PC-9 (cell line): ENCODE measurements at regions not wholly inside any gene's neighbourhood (a gene's known extent, or its start where the extent isn't known, plus 50 kb on each side); places are given as distances from the start of the nearest gene placed in this dataset.

Experiments used
- BruUV-seq: library from RNA; stranded (reverse); fragments of 400-500 nt; replicated peaks from 2 replicates; lab custom pipeline; 2021; lab: Mats Ljungman, UMichigan
- CTCF ChIA-PET: fragments of 300-600 bp; sonication (Branson Sonifier 250); formaldehyde crosslinking; loops from one replicate; lab custom pipeline; 2022; ENCODE audit warnings: antibody characterized with exemption; lab: Charles Lee
- POLR2A ChIA-PET: fragments of 300-600 bp; sonication (Branson Sonifier 250); formaldehyde crosslinking; loops from one replicate; lab custom pipeline; 2022; ENCODE audit warnings: antibody characterized with exemption; ENCODE audit not compliant: unreplicated experiment; lab: Charles Lee
- DNase-seq, 2 experiments: peaks; one replicate each; pipeline versions ENCODE4 v3.0.0 to v3.0.0-alpha.2; 2015 to 2022; ENCODE audit warnings: mixed read lengths in 1 of 2
- H2AFZ ChIP-seq: fragments of 200-600 bp; sonication (generic); 2 replicates; pipeline ENCODE4 v1.8.1; 2017; ENCODE audit warnings: antibody characterized with exemption
- H3F3A ChIP-seq: fragments of 200-600 bp; sonication (generic); 2 replicates; pipeline ENCODE4 v1.8.1; 2017; ENCODE audit warnings: antibody characterized with exemption, mild to moderate bottlenecking, low read depth; ENCODE audit not compliant: insufficient read depth
- H3K27ac ChIP-seq: fragments of 200-600 bp; sonication (generic); 2 replicates; pipeline ENCODE4 v1.6.1; 2016; ENCODE audit warnings: mixed run types
- H3K27me3 ChIP-seq: fragments of 200-600 bp; sonication (generic); 2 replicates; pipeline ENCODE4 v1.6.1; 2016; ENCODE audit warnings: low read depth, mixed run types; ENCODE audit not compliant: insufficient read depth
- H3K36me3 ChIP-seq: fragments of 200-600 bp; sonication (generic); 2 replicates; pipeline ENCODE4 v1.6.1; 2016; ENCODE audit warnings: low read depth, mixed run types
- H3K4me1 ChIP-seq: fragments of 200-600 bp; sonication (generic); replicated peaks from 2 replicates; pipeline ENCODE4 v1.6.1; 2016; ENCODE audit warnings: mixed run types; ENCODE audit not compliant: insufficient read depth
- H3K4me2 ChIP-seq: fragments of 200-600 bp; sonication (generic); 2 replicates; pipeline ENCODE4 v1.6.1; 2017; ENCODE audit warnings: mixed run types
- H3K4me3 ChIP-seq: fragments of 200-600 bp; sonication (generic); 2 replicates; pipeline ENCODE4 v1.6.1; 2016; ENCODE audit warnings: mixed run types
- H3K79me2 ChIP-seq: fragments of 200-600 bp; sonication (generic); 2 replicates; pipeline ENCODE4 v1.6.1; 2017; ENCODE audit warnings: low read depth, mixed run types
- H3K9me2 ChIP-seq: fragments of 200-600 bp; sonication (generic); 2 replicates; pipeline ENCODE4 v1.8.1; 2017; ENCODE audit warnings: mild to moderate bottlenecking; ENCODE audit not compliant: insufficient read depth
- H3K9me3 ChIP-seq: fragments of 200-600 bp; sonication (generic); 2 replicates; pipeline ENCODE4 v1.8.1; 2016; ENCODE audit warnings: low read depth; ENCODE audit not compliant: insufficient read depth
- H4K20me1 ChIP-seq: fragments of 200-600 bp; sonication (generic); 2 replicates; pipeline ENCODE4 v1.8.1; 2017; ENCODE audit not compliant: insufficient read depth
- EZH2 ChIP-seq: fragments of 200-600 bp; sonication (generic); IDR thresholded peaks from 2 replicates; pipeline ENCODE4 v1.8.0; 2017; ENCODE audit warnings: antibody characterized with exemption, low read depth
- intact Hi-C: fragments of 100-400 bp; cut with micrococcal nuclease; formaldehyde crosslinking; loops from one replicate; pipeline ENCODE4 v1.10.0; 2022; ENCODE audit not compliant: unreplicated experiment
- TF ChIP-seq, protein P1 (sequence below): fragments of 200-600 bp; sonication (generic); conservative IDR thresholded peaks from 2 replicates; pipeline ENCODE4 v1.6.1; 2017; ENCODE audit warnings: mixed run types, antibody characterized with exemption, mild to moderate bottlenecking, moderate library complexity

DNA sequence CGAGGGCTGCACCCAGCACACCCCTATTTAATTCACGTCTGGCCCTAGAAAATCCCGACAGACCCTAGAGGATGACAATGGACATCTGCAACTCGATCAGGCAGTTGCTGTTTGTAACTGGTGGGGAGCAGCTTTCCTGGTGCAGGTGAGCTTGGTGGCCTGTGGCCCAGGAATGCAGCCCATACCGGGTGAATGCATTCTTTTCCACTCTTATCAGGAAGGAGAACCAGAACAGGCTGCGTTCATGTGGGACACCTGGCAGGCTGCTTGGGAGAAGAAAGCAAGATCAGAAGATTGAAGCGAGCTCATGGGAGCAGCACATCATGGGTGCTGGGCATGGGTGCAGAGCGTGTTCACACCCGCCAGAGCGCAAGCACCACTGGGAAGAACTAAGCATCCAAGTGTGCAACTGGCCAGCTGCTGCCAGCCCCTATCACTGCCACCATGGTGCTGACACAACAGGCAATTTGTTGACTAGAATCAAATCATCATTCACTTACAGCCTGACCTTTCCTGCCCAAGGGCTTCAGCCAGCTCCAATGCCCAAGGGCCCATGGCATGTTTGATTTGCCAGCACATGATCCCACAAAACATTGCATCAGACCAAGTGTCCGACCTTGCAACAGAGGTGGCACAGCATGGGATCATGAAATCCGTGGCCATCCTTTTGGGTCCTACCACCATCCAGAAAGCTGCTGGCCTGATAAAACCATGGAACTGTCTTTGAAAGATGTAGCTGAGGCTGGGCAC, 241.7 kb upstream of the ID2 start:
- no peaks in the 10 kb centered on the region for H3K79me2 ChIP-seq
- H3F3A ChIP-seq: no peaks in the 10 kb centered on the region
- ChIA-PET POLR2A (no interaction called here), CTCF (no interaction called here)
- H3K27ac ChIP-seq: no peak overlapping the region
- H4K20me1 ChIP-seq: no peaks in the 10 kb centered on the region
- H3K4me3 ChIP-seq: no peak overlapping the region
- TF ChIP-seq, protein P1, sequence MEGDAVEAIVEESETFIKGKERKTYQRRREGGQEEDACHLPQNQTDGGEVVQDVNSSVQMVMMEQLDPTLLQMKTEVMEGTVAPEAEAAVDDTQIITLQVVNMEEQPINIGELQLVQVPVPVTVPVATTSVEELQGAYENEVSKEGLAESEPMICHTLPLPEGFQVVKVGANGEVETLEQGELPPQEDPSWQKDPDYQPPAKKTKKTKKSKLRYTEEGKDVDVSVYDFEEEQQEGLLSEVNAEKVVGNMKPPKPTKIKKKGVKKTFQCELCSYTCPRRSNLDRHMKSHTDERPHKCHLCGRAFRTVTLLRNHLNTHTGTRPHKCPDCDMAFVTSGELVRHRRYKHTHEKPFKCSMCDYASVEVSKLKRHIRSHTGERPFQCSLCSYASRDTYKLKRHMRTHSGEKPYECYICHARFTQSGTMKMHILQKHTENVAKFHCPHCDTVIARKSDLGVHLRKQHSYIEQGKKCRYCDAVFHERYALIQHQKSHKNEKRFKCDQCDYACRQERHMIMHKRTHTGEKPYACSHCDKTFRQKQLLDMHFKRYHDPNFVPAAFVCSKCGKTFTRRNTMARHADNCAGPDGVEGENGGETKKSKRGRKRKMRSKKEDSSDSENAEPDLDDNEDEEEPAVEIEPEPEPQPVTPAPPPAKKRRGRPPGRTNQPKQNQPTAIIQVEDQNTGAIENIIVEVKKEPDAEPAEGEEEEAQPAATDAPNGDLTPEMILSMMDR: no peak
- TF ChIP-seq EZH2: no peak
- BruUV-seq: no TSS peak
- no peak for DNase-seq
- no peaks in the 10 kb centered on the region for H3K36me3 ChIP-seq
- no peaks in the 10 kb centered on the region for H3K4me1 ChIP-seq
- H3K9me3 ChIP-seq: no peaks in the 10 kb centered on the region
- intact Hi-C loops: no loop called here
- H3K4me2 ChIP-seq: no peak overlapping the region
- H3K9me2 ChIP-seq: no peaks in the 10 kb centered on the region
- H2AFZ ChIP-seq: no peak overlapping the region
- H3K27me3 ChIP-seq: peaks cover 76% of the 10 kb centered on the region

DNA sequence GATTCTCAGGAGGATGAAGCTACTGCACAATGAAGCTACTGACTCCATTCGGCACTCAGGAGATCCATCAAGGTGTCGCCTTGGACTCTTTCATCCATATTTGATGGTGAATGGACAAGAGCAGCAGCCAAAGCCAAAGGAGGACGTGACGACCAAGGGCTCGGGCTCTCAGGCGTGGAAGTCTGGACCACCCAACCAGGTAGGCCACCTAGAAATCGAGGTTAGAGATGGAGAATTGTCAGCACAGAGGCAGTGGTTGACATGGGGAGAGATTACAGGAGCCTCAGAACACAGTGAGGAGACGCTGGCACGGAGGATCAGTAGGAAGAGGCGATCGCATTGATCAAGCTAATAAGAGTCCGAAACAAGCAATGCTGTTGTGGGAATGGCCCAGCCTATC, 240.5 kb upstream of the ID2 start:
- Histone ChIP-seq H2AFZ (no peak overlapping the region), H3K4me1 (no peaks in the 10 kb centered on the region), H3K27me3 (peaks cover 76% of the 10 kb centered on the region), H3K9me3 (no peaks in the 10 kb centered on the region), H3K79me2 (no peaks in the 10 kb centered on the region), H3K27ac (no peak overlapping the region), H4K20me1 (no peaks in the 10 kb centered on the region), H3K9me2 (no peaks in the 10 kb centered on the region), H3K4me2 (no peak overlapping the region), H3K36me3 (no peaks in the 10 kb centered on the region), H3F3A (no peaks in the 10 kb centered on the region), H3K4me3 (no peak overlapping the region)
- TF ChIP-seq, protein P1: no peak
- TF ChIP-seq EZH2: no peak
- no TSS peak for BruUV-seq
- no peak for DNase-seq
- intact Hi-C loops: no loop called here
- POLR2A ChIA-PET: no interaction called here
- CTCF ChIA-PET: no interaction called here

DNA sequence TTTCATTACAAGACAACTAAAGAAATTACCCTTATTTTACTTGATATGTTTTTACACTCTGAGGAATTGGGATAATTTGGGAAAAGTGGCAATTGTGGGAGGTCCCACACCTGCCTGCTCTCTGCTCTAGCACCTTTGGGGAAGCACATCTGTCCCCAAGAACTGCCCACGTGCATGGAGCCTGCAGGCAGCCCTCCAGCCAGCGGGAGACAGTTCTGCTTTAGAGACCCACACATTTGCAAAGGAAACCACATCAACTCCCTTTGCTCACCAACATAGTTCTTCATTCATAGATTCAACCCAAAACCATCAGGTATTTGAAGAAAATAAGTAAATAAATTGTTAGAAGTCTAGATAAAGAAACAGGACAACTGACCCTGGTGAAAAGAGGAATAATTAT, 239.9 kb upstream of the ID2 start:
- H3K9me3 ChIP-seq: no peaks in the 10 kb centered on the region
- no peak overlapping the region for H2AFZ ChIP-seq
- intact Hi-C loops: no loop called here
- H3K4me1 ChIP-seq: no peaks in the 10 kb centered on the region
- no peaks in the 10 kb centered on the region for H3F3A ChIP-seq
- no peaks in the 10 kb centered on the region for H3K79me2 ChIP-seq
- no peak overlapping the region for H3K27ac ChIP-seq
- TF ChIP-seq, protein P1: no peak
- TF ChIP-seq EZH2: no peak
- BruUV-seq: no TSS peak
- no peak overlapping the region for H3K4me2 ChIP-seq
- CTCF ChIA-PET: no interaction called here
- H3K9me2 ChIP-seq: no peaks in the 10 kb centered on the region
- H3K36me3 ChIP-seq: no peaks in the 10 kb centered on the region
- H3K27me3 ChIP-seq: peaks cover 72% of the 10 kb centered on the region
- H4K20me1 ChIP-seq: no peaks in the 10 kb centered on the region
- H3K4me3 ChIP-seq: no peak overlapping the region
- POLR2A ChIA-PET: no interaction called here
- no peak for DNase-seq
